Cardiac fibroblast (primary cell): ENCODE measurements at regions not wholly inside any gene's neighbourhood (a gene's known extent, or its start where the extent isn't known, plus 50 kb on each side); places are given as distances from the start of the nearest gene placed in this dataset.

Source experiments
- DNase-seq, 2 donors: peaks; one replicate each; pipeline versions ENCODE4 v3.0.0 to v3.0.0-alpha.2; 2010; ENCODE audit warnings: low read depth in 2 of 2
- H3K4me3 ChIP-seq, 2 donors: replicated peaks in 1 of 2; 1 replicate in 1 of 2; 2 replicates in 1 of 2; pipeline ENCODE4 v1.5.1; 2011; ENCODE audit warnings: low read depth in 2 of 2, low read length in 2 of 2, mild to moderate bottlenecking in 2 of 2, moderate library complexity in 1 of 2
- TF ChIP-seq, protein P1 (sequence below): IDR thresholded peaks from one replicate; pipeline ENCODE4 v1.5.1; 2011; ENCODE audit warnings: low read depth, mild to moderate bottlenecking, low read length, inconsistent platforms

DNA sequence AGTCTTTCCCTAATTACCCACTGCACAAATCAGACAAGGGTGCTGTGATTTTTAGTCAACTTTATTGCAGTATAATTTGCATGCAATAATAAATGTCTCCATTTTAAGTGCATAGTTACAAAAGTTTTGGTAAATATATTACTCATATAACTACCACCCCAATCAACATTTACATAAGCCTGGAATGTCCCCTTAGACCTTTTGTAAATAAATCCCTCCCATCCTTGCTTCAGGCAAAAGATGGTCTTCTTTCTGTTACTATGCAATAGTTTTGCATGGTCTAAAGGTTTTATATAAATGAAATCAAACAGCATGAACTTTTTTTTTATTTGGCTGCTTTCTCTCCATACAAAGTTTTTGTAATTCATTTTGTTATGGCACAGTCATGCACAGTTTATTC, 235.4 kb downstream of the PYDC2 start:
- no peak for DNase-seq
- TF ChIP-seq, protein P1, sequence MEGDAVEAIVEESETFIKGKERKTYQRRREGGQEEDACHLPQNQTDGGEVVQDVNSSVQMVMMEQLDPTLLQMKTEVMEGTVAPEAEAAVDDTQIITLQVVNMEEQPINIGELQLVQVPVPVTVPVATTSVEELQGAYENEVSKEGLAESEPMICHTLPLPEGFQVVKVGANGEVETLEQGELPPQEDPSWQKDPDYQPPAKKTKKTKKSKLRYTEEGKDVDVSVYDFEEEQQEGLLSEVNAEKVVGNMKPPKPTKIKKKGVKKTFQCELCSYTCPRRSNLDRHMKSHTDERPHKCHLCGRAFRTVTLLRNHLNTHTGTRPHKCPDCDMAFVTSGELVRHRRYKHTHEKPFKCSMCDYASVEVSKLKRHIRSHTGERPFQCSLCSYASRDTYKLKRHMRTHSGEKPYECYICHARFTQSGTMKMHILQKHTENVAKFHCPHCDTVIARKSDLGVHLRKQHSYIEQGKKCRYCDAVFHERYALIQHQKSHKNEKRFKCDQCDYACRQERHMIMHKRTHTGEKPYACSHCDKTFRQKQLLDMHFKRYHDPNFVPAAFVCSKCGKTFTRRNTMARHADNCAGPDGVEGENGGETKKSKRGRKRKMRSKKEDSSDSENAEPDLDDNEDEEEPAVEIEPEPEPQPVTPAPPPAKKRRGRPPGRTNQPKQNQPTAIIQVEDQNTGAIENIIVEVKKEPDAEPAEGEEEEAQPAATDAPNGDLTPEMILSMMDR = no peak

DNA sequence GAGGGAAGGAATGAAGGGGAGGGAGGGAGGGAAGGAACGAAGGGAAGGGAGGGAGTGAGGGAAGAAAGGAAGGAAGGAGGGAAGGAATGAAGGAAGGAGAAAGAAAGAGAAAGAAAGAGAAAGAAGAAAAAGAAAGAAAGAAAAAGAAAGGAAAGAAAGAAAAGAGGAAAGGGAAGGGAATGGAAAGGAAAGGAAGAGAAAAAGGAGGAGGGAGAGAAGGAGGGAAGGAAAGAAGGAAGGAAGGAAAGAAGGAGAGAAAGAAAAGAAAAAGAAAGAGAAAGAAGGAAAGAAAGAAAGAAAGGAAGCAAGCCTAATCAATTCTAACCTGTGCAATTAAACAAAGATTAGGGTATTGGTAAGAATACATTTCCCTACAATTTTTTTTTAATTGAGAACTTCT, 238.6 kb downstream of the PYDC2 start:
- DNase-seq = no peak
- no peak overlapping the region for H3K4me3 ChIP-seq
- TF ChIP-seq, protein P1 = no peak

More for the DNA sequence above, 235.4 kb downstream of the PYDC2 start:
- no peak overlapping the region for H3K4me3 ChIP-seq

DNA sequence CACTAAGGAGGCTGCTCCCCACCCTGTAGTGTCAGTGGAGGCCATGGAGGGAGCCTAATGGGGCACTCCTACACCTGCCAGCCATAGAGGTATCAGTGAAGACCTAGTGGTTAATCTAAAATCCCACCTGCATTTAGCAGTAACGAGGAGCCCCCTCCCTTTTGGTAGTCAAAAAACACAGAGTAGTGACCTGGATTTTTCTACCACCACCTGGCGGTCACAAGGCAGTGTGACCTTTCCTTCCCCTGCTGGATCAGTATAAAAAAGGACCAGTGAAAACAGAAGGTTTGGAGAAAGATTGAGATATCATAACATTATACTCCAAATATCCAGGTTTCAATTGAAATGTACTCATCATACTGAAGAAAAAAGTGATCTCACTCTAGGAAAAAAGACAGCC, 241.2 kb downstream of the PYDC2 start:
- no peak overlapping the region for H3K4me3 ChIP-seq
- TF ChIP-seq, protein P1 = no peak
- DNase-seq = no peak

DNA sequence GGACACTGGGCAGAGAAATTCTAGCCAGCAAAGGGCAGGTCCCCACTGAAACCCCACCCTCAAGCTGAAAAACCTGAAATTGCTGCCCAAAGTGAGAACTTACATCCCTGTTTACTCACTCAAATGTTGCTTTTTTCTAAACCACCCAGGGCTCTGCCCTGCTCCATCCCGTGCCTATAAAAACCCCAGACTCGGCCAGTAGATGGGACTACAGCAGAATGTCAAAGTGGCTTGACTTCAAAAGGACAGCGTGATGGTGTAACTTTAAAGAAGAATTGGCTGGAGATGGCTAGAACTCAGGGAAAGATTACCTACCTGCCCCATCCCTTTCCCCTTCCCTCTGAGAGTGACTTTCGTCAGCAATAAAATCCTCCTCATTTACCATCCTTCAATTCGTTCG, 246.9 kb downstream of the PYDC2 start:
- TF ChIP-seq, protein P1 = no peak
- H3K4me3 ChIP-seq = no peak overlapping the region
- no peak for DNase-seq

DNA sequence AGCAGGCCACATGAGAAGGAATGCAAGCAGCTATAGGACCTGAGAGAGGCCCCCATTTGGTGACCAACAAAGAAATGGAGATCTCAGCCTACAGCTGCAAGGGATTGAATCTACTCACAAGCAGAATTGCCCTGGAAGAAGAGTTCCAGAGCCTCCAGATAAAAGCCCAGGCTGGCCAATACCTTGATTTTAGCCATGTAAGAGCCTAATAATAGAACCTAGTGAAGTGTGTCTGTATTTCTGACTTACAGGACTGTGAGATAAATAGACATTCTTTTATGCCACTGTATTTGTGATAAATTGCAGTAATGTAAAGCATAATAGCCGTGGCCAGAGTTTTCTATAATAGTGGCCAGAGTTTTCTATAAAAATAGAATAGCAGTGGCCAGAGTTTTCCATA, 254.6 kb downstream of the PYDC2 start:
- TF ChIP-seq, protein P1 = no peak
- no peak for DNase-seq
- no peak overlapping the region for H3K4me3 ChIP-seq

DNA sequence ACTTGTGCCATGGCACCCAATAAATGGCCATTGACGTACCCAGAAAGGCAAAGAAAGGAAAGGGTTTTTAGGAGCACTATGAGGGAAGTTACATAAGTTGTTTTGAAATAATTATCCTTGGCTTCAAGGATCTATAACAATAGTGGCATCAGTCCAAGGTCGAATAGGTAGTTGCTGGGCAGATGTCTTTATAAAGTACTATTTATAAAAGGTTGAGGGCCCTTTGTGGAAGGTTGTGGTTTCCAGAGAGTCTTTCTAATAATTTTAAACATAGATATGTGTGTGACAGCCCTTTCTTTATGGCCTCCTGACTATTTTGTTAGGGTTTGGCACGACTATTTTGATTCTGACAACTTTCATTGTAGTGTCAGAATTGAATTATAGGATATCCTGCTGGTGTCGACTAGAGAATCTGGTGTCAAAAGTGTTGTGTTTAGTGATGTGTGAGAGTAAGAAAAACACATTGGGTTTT, 260.5 kb downstream of the PYDC2 start:
- DNase-seq = peak in 1 of 2 donors; percentile 11
- H3K4me3 ChIP-seq = no peak overlapping the region
- TF ChIP-seq, protein P1 = no peak

DNA sequence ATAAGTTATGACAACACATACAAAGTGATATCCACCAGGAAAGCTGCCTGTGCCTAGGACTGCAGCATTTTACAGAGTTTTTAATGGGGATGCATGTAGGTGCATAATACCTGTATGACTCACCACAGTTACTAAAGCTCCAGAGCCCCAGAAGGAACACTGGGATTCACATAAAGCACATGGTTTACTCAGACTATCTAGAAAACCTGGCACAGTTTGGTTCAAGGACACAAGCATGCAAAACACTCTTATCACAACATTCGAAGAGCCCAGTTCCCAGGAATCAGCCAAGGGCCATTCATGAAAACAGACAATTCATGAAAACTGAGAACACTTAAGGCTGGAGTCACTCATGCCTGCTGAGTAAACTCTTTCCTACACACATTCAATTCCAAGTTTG, 261.0 kb downstream of the PYDC2 start:
- DNase-seq = no peak
- TF ChIP-seq, protein P1 = no peak
- no peak overlapping the region for H3K4me3 ChIP-seq
